Motor neuron (in vitro differentiated cells): ENCODE measurements at regions not wholly inside any gene's neighbourhood (a gene's known extent, or its start where the extent isn't known, plus 50 kb on each side); places are given as distances from the start of the nearest gene placed in this dataset.
"Not testable (repeated sequence)": the region's sequence is repeated elsewhere in the genome, so short reads cannot be mapped to it uniquely, and the experiment has no call there.

Source experiments
- ATAC-seq, 8 experiments: fragments of 200-7000 bp; cut with Tn5 transposase; replicated peaks in 6 of 8; 2 replicates each; pipeline ENCODE4 v1.8.0; 2021; ENCODE audit warnings: mild to moderate bottlenecking in 8 of 8, moderate library complexity in 8 of 8
- H3K27ac ChIP-seq, 2 donors: fragments of 250-450 bp; sonication (Bioruptor Pico); 2 replicates each; pipeline ENCODE4 v1.9.0; 2021; ENCODE audit warnings: antibody characterized with exemption in 2 of 2, mild to moderate bottlenecking in 2 of 2, moderate library complexity in 1 of 2
- H3K4me1 ChIP-seq, 2 donors: fragments of 250-450 bp; sonication (Bioruptor Pico); replicated peaks in 1 of 2; 2 replicates each; pipeline ENCODE4 v1.6.1; 2021; ENCODE audit warnings: antibody characterized with exemption in 2 of 2, mild to moderate bottlenecking in 2 of 2, moderate library complexity in 1 of 2
- H3K4me3 ChIP-seq, 5 donors: fragments of 250-450 bp; sonication (Bioruptor Pico); 2 replicates each; pipeline ENCODE4 v1.9.0; 2021; ENCODE audit warnings: antibody characterized with exemption in 5 of 5, mild to moderate bottlenecking in 5 of 5, moderate library complexity in 4 of 5
- WGBS, 10 experiments: fragments of 450-650 bp; shearing (Covaris generic); methylation state at CpG; one replicate each; pipeline ENCODE4 v1.0.0; 2022; 5-methylcytosine and 5-hydroxymethylcytosine counted together
- in situ Hi-C, 9 experiments: fragments of 400-800 bp; cut with MboI; loops; one replicate each; pipeline ENCODE4 v1.15.0; 2021; ENCODE audit warnings: low sequenced_read_pairs in 9 of 9, low pct_unique_long_range_greater_than_20kb in 2 of 9; ENCODE audit not compliant: unreplicated experiment in 9 of 9

- ATAC-seq = no peak
These were observed 107.7 kb downstream of the MAD2L1 start for GRCh38 chr4:119958983-119959382.

GRCh38 chr4:119955256-119955655 lies 111.4 kb downstream of the MAD2L1 start:
- ATAC-seq = no peak
- in situ Hi-C loops = no loop called here
- H3K27ac ChIP-seq = no peak overlapping the region
- no peak overlapping the region for H3K4me3 ChIP-seq
- WGBS, 10 experiments = 0 to 94% (median 71%) methylated on average over 1 to 3 of the region's 3 CpGs
- no peaks in the 10 kb centered on the region for H3K4me1 ChIP-seq

More at GRCh38 chr4:119958983-119959382, 107.7 kb downstream of the MAD2L1 start:
- Histone ChIP-seq H3K4me3 (no peak overlapping the region), H3K4me1 (no peaks in the 10 kb centered on the region), H3K27ac (no peak overlapping the region)
- in situ Hi-C loops = no loop called here

- 79 to 98% (median 92%) methylated on average over 3 to 7 of the region's 18 CpGs; no CpG with 5 or more reads in 3 of the 10 experiments for WGBS, 10 experiments
- H3K4me1 ChIP-seq, H3K27ac ChIP-seq, H3K4me3 ChIP-seq, in situ Hi-C loops, ATAC-seq: not testable (repeated sequence)
These were observed 112.2 kb downstream of the MAD2L1 start for GRCh38 chr4:119954487-119954886.

GRCh38 chr4:119946359-119946758 lies 120.3 kb downstream of the MAD2L1 start:
- in situ Hi-C loops = no loop called here
- 0 to 100% (median 62%) methylated on average over 1 to 5 of the region's 5 CpGs; no CpG with 5 or more reads in 1 of the 10 experiments for WGBS, 10 experiments
- H3K4me3 ChIP-seq = no peak overlapping the region
- no peak overlapping the region for H3K27ac ChIP-seq
- H3K4me1 ChIP-seq = no peaks in the 10 kb centered on the region
- no peak for ATAC-seq

- 0 to 90% (median 83%) methylated on average over 1 of the region's 1 CpG; no CpG with 5 or more reads in 3 of the 10 experiments for WGBS, 10 experiments
- in situ Hi-C loops = no loop called here
- H3K27ac ChIP-seq = no peak overlapping the region
- no peak overlapping the region for H3K4me3 ChIP-seq
- H3K4me1 ChIP-seq = no peaks in the 10 kb centered on the region
- ATAC-seq = no peak
These were observed 123.8 kb downstream of the MAD2L1 start for GRCh38 chr4:119942806-119943205.

GRCh38 chr4:119940557-119940956 lies 126.1 kb downstream of the MAD2L1 start:
- no peaks in the 10 kb centered on the region for H3K4me1 ChIP-seq
- no peak for ATAC-seq
- no peak overlapping the region for H3K27ac ChIP-seq
- WGBS, 10 experiments = 0 to 100% (median 71%) methylated on average over 1 of the region's 1 CpG; no CpG with 5 or more reads in 3 of the 10 experiments
- H3K4me3 ChIP-seq = no peak overlapping the region
- in situ Hi-C loops = no loop called here

GRCh38 chr4:119939071-119939995 lies 127.3 kb downstream of the MAD2L1 start:
- no peak for ATAC-seq
- in situ Hi-C loops = no loop called here
- no peak overlapping the region for H3K27ac ChIP-seq
- no peaks in the 10 kb centered on the region for H3K4me1 ChIP-seq
- WGBS, 10 experiments = 22 to 91% (median 61%) methylated on average over 2 to 6 of the region's 6 CpGs
- H3K4me3 ChIP-seq = no peak overlapping the region

GRCh38 chr4:119937746-119938145 lies 128.9 kb downstream of the MAD2L1 start:
- in situ Hi-C loops = no loop called here
- H3K4me3 ChIP-seq = no peak overlapping the region
- H3K4me1 ChIP-seq = no peaks in the 10 kb centered on the region
- no peak for ATAC-seq
- no peak overlapping the region for H3K27ac ChIP-seq

GRCh38 chr4:119933606-119934005 lies 133.0 kb downstream of the MAD2L1 start:
- WGBS, 10 experiments = 86 to 100% (median 100%) methylated on average over 1 of the region's 1 CpG; no CpG with 5 or more reads in 7 of the 10 experiments

GRCh38 chr4:119932277-119932676 lies 134.4 kb downstream of the MAD2L1 start:
- ATAC-seq = no peak

More at GRCh38 chr4:119933606-119934005, 133.0 kb downstream of the MAD2L1 start:
- no peak overlapping the region for H3K27ac ChIP-seq
- in situ Hi-C loops = no loop called here
- H3K4me3 ChIP-seq = no peak overlapping the region
- no peak for ATAC-seq
- no peaks in the 10 kb centered on the region for H3K4me1 ChIP-seq

GRCh38 chr4:119930546-119930945 lies 136.1 kb downstream of the MAD2L1 start:
- no peak for ATAC-seq
- H3K4me3 ChIP-seq = no peak overlapping the region
- WGBS, 10 experiments = 0 to 100% (median 75%) methylated on average over 1 of the region's 1 CpG
- in situ Hi-C loops = no loop called here
- no peak overlapping the region for H3K27ac ChIP-seq
- H3K4me1 ChIP-seq = no peaks in the 10 kb centered on the region

More at GRCh38 chr4:119932277-119932676, 134.4 kb downstream of the MAD2L1 start:
- no peaks in the 10 kb centered on the region for H3K4me1 ChIP-seq
- in situ Hi-C loops = no loop called here
- WGBS, 10 experiments = 0 to 100% (median 63%) methylated on average over 1 to 2 of the region's 2 CpGs
- H3K27ac ChIP-seq = no peak overlapping the region
- H3K4me3 ChIP-seq = no peak overlapping the region

- in situ Hi-C loops = no loop called here
- peak in 3 of 8 experiments; percentile 11 to 94 (median 23) for ATAC-seq
- H3K27ac ChIP-seq = no peak overlapping the region
- WGBS, 10 experiments = 6 to 96% (median 79%) methylated on average over 2 to 4 of the region's 4 CpGs; no CpG with 5 or more reads in 1 of the 10 experiments
- no peaks in the 10 kb centered on the region for H3K4me1 ChIP-seq
- H3K4me3 ChIP-seq = no peak overlapping the region
These were observed 144.8 kb downstream of the MAD2L1 start for GRCh38 chr4:119921830-119922229.

- ATAC-seq = no peak
- 34 to 100% (median 94%) methylated on average over 1 to 6 of the region's 6 CpGs; no CpG with 5 or more reads in 1 of the 10 experiments for WGBS, 10 experiments
- Histone ChIP-seq H3K4me3 (no peak overlapping the region), H3K27ac (no peak overlapping the region), H3K4me1 (no peaks in the 10 kb centered on the region)
- in situ Hi-C loops = no loop called here
These were observed 160.4 kb downstream of the MAD2L1 start for GRCh38 chr4:119906277-119906676.

- in situ Hi-C loops = no loop called here
- WGBS, 10 experiments = 0 to 100% (median 72%) methylated on average over 1 to 5 of the region's 5 CpGs
- Histone ChIP-seq H3K4me3 (no peak overlapping the region), H3K27ac (no peak overlapping the region), H3K4me1 (no peaks in the 10 kb centered on the region)
- ATAC-seq = no peak
These were observed 168.4 kb downstream of the MAD2L1 start for GRCh38 chr4:119898211-119898610.
